ENCODE measurements at regions not wholly inside any gene's neighbourhood (a gene's known extent, or its start where the extent isn't known, plus 50 kb on each side); places are given as distances from the start of the nearest gene placed in this dataset.

DNA sequence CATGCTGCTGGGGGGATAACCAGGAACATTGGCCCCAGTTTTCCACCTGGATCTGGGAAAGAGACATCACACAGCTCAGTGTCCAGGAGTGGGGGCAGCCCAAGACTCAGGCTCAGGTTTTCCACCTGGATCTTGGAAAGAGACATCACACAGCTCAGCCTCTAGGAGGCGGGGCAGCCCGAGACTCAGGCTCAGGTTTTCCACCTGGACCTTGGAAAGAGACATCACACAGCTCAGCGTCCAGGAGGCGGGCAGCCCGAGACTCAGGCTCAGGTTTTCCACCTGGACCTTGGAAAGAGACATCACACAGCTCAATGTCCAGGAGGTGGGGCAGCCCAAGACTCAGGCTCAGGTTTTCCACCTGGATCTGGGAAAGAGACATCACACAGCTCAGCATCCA lies 361.6 kb downstream of the THBS2 start:
- TF ChIP-seq, protein P1, sequence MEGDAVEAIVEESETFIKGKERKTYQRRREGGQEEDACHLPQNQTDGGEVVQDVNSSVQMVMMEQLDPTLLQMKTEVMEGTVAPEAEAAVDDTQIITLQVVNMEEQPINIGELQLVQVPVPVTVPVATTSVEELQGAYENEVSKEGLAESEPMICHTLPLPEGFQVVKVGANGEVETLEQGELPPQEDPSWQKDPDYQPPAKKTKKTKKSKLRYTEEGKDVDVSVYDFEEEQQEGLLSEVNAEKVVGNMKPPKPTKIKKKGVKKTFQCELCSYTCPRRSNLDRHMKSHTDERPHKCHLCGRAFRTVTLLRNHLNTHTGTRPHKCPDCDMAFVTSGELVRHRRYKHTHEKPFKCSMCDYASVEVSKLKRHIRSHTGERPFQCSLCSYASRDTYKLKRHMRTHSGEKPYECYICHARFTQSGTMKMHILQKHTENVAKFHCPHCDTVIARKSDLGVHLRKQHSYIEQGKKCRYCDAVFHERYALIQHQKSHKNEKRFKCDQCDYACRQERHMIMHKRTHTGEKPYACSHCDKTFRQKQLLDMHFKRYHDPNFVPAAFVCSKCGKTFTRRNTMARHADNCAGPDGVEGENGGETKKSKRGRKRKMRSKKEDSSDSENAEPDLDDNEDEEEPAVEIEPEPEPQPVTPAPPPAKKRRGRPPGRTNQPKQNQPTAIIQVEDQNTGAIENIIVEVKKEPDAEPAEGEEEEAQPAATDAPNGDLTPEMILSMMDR (IDR thresholded peaks at IDR 0.05; ENCODE audit: low read length), result no peak
- TF ChIP-seq EZH2phosphoT487 (IDR thresholded peaks at IDR 0.05; ENCODE audit: low read length), result no peak
- TF ChIP-seq EZH2 (optimal IDR thresholded peaks at IDR 0.05; ENCODE audit: low read depth, low read length), result no peak
